Panc1 (cell line): ENCODE measurements at regions not wholly inside any gene's neighbourhood (a gene's known extent, or its start where the extent isn't known, plus 50 kb on each side); places are given as distances from the start of the nearest gene placed in this dataset.

Experiments
- ATAC-seq: fragments of 200-7000 bp; cut with Tn5 transposase; 2 replicates; pipeline ENCODE4 v1.9.1; 2020; ENCODE audit warnings: mild to moderate bottlenecking, moderate library complexity
- BruUV-seq: library from RNA; stranded (reverse); fragments of 400-500 nt; replicated peaks from 2 replicates; lab custom pipeline; 2021; lab: Mats Ljungman, UMichigan
- CTCF ChIA-PET: fragments of 300-600 bp; sonication (Branson Sonifier 250); formaldehyde crosslinking; loops from one replicate; lab custom pipeline; 2022; ENCODE audit warnings: antibody characterized with exemption; lab: Charles Lee
- POLR2A ChIA-PET: fragments of 300-600 bp; sonication (Branson Sonifier 250); formaldehyde crosslinking; loops from one replicate; lab custom pipeline; 2022; ENCODE audit warnings: antibody characterized with exemption; lab: Charles Lee
- DNase-seq: peaks from one replicate; pipeline ENCODE4 v3.0.0-alpha.2; 2010; ENCODE audit warnings: low read depth, low spot score
- H3K27ac ChIP-seq: 2 replicates; pipeline ENCODE4 v1.5.1; 2011; ENCODE audit warnings: mild to moderate bottlenecking, low read length, inconsistent platforms
- H3K27me3 ChIP-seq: fragments of 200-500 bp; sonication (Bioruptor generic); 2 replicates; pipeline ENCODE4 v1.6.0; 2014; ENCODE audit warnings: low read length, inconsistent platforms; ENCODE audit not compliant: control insufficient read depth, insufficient read depth
- H3K36me3 ChIP-seq: fragments of 200-500 bp; sonication (Bioruptor generic); 2 replicates; pipeline ENCODE4 v1.5.1; 2014; ENCODE audit warnings: inconsistent platforms, mild to moderate bottlenecking, low read length, moderate library complexity; ENCODE audit not compliant: control insufficient read depth, insufficient read depth
- H3K4me1 ChIP-seq: 2 replicates; pipeline ENCODE4 v1.5.1; 2011; ENCODE audit warnings: inconsistent platforms, mild to moderate bottlenecking, low read length, moderate library complexity; ENCODE audit not compliant: control insufficient read depth, insufficient read depth
- H3K4me3 ChIP-seq, 2 experiments: 2 replicates each; pipeline ENCODE4 v1.5.1; 2011 to 2012; ENCODE audit warnings: low read depth in 2 of 2, low read length in 2 of 2, mild to moderate bottlenecking in 2 of 2, inconsistent platforms in 1 of 2, moderate library complexity in 1 of 2
- H3K9me3 ChIP-seq: fragments of 200-500 bp; sonication (Bioruptor generic); 2 replicates; pipeline ENCODE4 v1.5.1; 2014; ENCODE audit warnings: low read depth, mild to moderate bottlenecking, inconsistent platforms, low read length, moderate library complexity; ENCODE audit not compliant: control insufficient read depth, insufficient read depth
- POLR2AphosphoS5 ChIP-seq: IDR thresholded peaks from 2 replicates; pipeline ENCODE4 v1.6.1; 2012; ENCODE audit warnings: mild to moderate bottlenecking, low read depth, low read length, moderate library complexity
- SIN3A ChIP-seq: IDR thresholded peaks from 2 replicates; pipeline ENCODE4 v1.6.1; 2012; ENCODE audit warnings: low read depth, mild to moderate bottlenecking, low read length, moderate library complexity, borderline replicate concordance; ENCODE audit not compliant: insufficient read depth
- TCF7L2 ChIP-seq: IDR thresholded peaks from 2 replicates; pipeline ENCODE4 v1.6.1; 2011; ENCODE audit warnings: mild to moderate bottlenecking, low read depth, low read length, inconsistent platforms
- in situ Hi-C: cut with HindIII; loops from 2 replicates; pipeline ENCODE4 v1.10.0; 2016; ENCODE audit warnings: low sequenced_read_pairs, low pct_unique_long_range_greater_than_20kb
- intact Hi-C: fragments of 100-400 bp; cut with micrococcal nuclease; formaldehyde crosslinking; loops from one replicate; pipeline ENCODE4 v1.10.0; 2022; ENCODE audit not compliant: unreplicated experiment
- TF ChIP-seq, protein P1 (sequence below), 2 experiments: IDR thresholded peaks; 2 replicates each; pipeline ENCODE4 v1.6.1; 2011 to 2012; ENCODE audit warnings: low read depth in 2 of 2, control low read depth in 1 of 2, low read length in 1 of 2, mild to moderate bottlenecking in 1 of 2, moderate library complexity in 1 of 2; ENCODE audit not compliant: insufficient read depth in 1 of 2
- TF ChIP-seq, protein P2 (sequence below): fragments of 450-650 bp; IDR thresholded peaks from 2 replicates; pipeline ENCODE4 v1.5.1; 2017; ENCODE audit warnings: mild to moderate bottlenecking

DNA sequence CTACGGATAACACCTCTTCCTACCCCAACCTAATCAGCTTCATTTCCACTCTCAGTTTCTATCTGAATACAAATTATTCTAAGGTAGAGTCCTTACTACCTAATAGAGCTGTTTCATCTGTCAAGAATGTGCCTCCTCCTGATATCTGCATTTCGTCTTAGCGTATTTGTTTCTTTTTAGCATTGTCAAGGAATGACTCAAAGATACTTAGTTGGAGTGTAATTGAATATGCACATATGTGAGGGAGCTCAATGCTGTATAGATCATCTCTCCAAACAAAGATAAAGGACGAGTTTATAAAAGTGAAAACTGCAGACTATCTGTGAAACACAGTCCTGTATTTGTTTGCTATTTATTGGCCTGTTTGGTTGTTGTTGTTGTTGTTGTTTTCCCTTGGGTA lies 2059.4 kb upstream of the CELF4 start:
- Histone ChIP-seq H3K9me3 (no peaks in the 10 kb centered on the region), H3K36me3 (no peaks in the 10 kb centered on the region), H3K27me3 (no peaks in the 10 kb centered on the region), H3K4me3 (no peak overlapping the region), H3K27ac (no peak overlapping the region), H3K4me1 (no peaks in the 10 kb centered on the region)
- ChIA-PET POLR2A (no interaction called here), CTCF (no interaction called here)
- no peak for ATAC-seq
- in situ Hi-C loops = no loop called here
- intact Hi-C loops = no loop called here
- TF ChIP-seq, protein P1, sequence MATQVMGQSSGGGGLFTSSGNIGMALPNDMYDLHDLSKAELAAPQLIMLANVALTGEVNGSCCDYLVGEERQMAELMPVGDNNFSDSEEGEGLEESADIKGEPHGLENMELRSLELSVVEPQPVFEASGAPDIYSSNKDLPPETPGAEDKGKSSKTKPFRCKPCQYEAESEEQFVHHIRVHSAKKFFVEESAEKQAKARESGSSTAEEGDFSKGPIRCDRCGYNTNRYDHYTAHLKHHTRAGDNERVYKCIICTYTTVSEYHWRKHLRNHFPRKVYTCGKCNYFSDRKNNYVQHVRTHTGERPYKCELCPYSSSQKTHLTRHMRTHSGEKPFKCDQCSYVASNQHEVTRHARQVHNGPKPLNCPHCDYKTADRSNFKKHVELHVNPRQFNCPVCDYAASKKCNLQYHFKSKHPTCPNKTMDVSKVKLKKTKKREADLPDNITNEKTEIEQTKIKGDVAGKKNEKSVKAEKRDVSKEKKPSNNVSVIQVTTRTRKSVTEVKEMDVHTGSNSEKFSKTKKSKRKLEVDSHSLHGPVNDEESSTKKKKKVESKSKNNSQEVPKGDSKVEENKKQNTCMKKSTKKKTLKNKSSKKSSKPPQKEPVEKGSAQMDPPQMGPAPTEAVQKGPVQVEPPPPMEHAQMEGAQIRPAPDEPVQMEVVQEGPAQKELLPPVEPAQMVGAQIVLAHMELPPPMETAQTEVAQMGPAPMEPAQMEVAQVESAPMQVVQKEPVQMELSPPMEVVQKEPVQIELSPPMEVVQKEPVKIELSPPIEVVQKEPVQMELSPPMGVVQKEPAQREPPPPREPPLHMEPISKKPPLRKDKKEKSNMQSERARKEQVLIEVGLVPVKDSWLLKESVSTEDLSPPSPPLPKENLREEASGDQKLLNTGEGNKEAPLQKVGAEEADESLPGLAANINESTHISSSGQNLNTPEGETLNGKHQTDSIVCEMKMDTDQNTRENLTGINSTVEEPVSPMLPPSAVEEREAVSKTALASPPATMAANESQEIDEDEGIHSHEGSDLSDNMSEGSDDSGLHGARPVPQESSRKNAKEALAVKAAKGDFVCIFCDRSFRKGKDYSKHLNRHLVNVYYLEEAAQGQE (IDR thresholded peaks at IDR 0.05; ENCODE audit: insufficient read depth in 1 of 2, low read depth in 2 of 2, low read length in 1 of 2) = no peak
- no peak for TF ChIP-seq TCF7L2
- TF ChIP-seq POLR2AphosphoS5 = no peak
- TF ChIP-seq SIN3A = no peak
- TF ChIP-seq, protein P2, sequence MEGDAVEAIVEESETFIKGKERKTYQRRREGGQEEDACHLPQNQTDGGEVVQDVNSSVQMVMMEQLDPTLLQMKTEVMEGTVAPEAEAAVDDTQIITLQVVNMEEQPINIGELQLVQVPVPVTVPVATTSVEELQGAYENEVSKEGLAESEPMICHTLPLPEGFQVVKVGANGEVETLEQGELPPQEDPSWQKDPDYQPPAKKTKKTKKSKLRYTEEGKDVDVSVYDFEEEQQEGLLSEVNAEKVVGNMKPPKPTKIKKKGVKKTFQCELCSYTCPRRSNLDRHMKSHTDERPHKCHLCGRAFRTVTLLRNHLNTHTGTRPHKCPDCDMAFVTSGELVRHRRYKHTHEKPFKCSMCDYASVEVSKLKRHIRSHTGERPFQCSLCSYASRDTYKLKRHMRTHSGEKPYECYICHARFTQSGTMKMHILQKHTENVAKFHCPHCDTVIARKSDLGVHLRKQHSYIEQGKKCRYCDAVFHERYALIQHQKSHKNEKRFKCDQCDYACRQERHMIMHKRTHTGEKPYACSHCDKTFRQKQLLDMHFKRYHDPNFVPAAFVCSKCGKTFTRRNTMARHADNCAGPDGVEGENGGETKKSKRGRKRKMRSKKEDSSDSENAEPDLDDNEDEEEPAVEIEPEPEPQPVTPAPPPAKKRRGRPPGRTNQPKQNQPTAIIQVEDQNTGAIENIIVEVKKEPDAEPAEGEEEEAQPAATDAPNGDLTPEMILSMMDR = no peak
- BruUV-seq = no TSS peak
- no peak for DNase-seq

DNA sequence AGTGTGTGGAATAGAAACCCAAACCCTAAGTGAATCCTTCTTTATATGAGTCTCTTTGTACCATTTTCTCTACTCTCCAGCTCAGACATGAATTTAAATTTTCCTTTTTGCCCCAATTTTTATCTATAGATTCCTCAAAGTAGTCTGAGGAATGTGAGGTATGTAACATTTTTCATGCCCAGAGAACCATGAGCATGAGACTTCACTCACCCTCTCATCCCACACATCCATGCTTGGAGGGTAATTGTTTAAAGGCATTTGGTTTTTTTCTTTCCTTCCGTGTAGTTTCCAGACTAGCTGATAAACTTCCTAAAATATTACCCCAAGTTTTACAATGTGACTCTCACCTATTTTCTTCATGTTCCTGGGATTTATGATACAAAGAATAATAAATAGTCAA lies 2056.8 kb upstream of the CELF4 start:
- DNase-seq (no peak), ATAC-seq (no peak)
- POLR2A ChIA-PET = no interaction called here
- CTCF ChIA-PET = no interaction called here
- Histone ChIP-seq H3K27me3 (no peaks in the 10 kb centered on the region), H3K4me1 (no peaks in the 10 kb centered on the region), H3K4me3 (no peak overlapping the region), H3K27ac (no peak overlapping the region), H3K36me3 (no peaks in the 10 kb centered on the region), H3K9me3 (no peaks in the 10 kb centered on the region)
- no TSS peak for BruUV-seq
- intact Hi-C loops = no loop called here
- in situ Hi-C loops = no loop called here
- TF ChIP-seq POLR2AphosphoS5 (no peak), SIN3A (no peak)

DNA sequence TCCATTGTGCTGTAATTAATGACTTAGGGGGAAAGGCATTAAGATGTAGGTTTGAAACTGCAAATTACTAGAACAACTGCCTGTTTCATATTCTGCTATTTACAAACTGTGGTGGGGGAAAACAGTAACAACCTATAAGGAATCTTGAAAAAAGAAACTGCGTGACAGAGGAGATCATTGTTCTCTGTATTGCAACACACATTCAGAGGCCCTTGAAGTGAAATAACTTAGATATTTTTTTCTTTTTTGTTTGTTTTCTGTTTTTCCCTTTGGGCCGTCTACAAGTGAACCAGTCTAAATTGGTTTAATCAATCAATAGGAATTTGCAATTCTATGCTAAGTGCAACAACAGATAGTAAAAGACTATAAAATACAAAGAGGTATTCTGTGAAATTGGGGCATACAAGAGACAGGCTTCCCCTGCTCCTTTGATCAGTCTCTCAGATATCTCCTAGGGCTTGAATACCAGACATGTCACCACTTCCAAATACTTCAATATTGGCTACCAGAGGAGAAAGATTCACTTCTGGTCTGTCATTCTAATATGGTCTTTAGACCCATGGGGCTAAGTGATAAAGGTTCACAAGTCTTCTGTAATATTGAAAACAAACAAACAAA lies 2055.1 kb upstream of the CELF4 start:
- BruUV-seq = no TSS peak
- Histone ChIP-seq H3K27me3 (no peaks in the 10 kb centered on the region), H3K36me3 (no peaks in the 10 kb centered on the region), H3K4me1 (no peaks in the 10 kb centered on the region), H3K9me3 (no peaks in the 10 kb centered on the region), H3K27ac (no peak overlapping the region), H3K4me3 (no peak overlapping the region)
- TF ChIP-seq, protein P2 = no peak
- TF ChIP-seq POLR2AphosphoS5 (no peak), TCF7L2 (no peak), SIN3A (no peak)
- TF ChIP-seq, protein P1 (IDR thresholded peaks at IDR 0.05; ENCODE audit: insufficient read depth in 1 of 2, low read depth in 2 of 2, low read length in 1 of 2) = no peak
- intact Hi-C loops = no loop called here
- DNase-seq = no peak
- CTCF ChIA-PET = no interaction called here
- POLR2A ChIA-PET = no interaction called here
- in situ Hi-C loops = no loop called here
- ATAC-seq = no peak
